ENCODE measurements at regions not wholly inside any gene's neighbourhood (a gene's known extent, or its start where the extent isn't known, plus 50 kb on each side); places are given as distances from the start of the nearest gene placed in this dataset.

DNA sequence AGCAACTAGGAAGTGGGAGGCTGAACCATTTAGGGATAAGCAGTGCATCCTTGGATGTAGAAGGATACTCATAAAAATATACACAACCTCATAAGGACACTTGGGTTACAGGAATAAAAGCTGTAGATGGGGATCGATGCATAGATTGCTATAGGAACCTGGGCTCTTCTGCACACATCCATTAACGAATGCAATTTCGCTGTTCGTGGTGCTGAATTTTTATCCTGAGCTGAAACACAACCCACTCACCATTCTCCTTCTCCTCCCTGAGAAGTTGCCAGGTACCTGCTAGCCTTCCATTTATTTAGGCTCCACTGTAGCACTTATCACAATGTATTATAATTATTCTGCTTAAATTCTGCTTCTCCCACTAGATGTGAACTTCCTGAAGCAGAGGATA lies 320.6 kb upstream of the BRINP1 start (continued):
- TF ChIP-seq, protein P1, sequence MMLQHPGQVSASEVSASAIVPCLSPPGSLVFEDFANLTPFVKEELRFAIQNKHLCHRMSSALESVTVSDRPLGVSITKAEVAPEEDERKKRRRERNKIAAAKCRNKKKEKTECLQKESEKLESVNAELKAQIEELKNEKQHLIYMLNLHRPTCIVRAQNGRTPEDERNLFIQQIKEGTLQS (CRISPR knock-in tag; conservative IDR thresholded peaks at IDR 0.05), result no peak
- no peak for TF ChIP-seq ZNF423 (CRISPR knock-in tag; IDR thresholded peaks at IDR 0.05)
- no peak for TF ChIP-seq MXD4 (CRISPR knock-in tag; IDR thresholded peaks at IDR 0.05; ENCODE audit: borderline replicate concordance)
- TF ChIP-seq, protein P2, sequence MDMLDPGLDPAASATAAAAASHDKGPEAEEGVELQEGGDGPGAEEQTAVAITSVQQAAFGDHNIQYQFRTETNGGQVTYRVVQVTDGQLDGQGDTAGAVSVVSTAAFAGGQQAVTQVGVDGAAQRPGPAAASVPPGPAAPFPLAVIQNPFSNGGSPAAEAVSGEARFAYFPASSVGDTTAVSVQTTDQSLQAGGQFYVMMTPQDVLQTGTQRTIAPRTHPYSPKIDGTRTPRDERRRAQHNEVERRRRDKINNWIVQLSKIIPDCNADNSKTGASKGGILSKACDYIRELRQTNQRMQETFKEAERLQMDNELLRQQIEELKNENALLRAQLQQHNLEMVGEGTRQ (CRISPR knock-in tag; IDR thresholded peaks at IDR 0.05), result no peak

DNA sequence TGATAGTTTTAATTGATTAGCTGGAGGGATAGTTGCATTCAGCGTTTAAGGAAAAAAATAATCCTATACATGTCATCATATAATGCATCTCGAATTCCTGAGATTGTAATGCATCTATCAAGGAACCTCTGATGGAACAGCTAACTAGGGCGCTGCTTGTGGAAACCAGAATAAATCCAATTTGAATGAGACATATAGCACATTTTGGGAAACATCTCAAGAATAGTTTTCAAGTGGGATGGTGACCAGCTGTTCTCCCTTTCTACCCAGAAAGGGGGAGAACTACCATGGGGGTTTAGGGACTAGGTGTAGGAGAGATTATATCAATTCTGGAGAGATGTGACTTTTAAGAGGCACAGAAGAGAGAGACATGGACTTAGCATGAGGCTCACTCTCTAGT lies 319.3 kb upstream of the BRINP1 start:
- Mint-ChIP-seq H3K36me3 (no peaks in the 10 kb centered on the region), H3K4me3 (no peak overlapping the region), H3K4me1 (peaks cover 3% of the 10 kb centered on the region; the same call in 1 of the 2 replicates), H3K27ac (no peak overlapping the region), H3K9me3 (no peaks in the 10 kb centered on the region), H3K27me3 (ENCODE audit: low read depth) (no peaks in the 10 kb centered on the region)
- ChIA-PET POLR2A (interaction anchor here (1.0 kb wide), 1 partner anchor 96 kb away, joined by 3 read pairs; no protein-coding TSS in a partner anchor), CTCF (no interaction called here)
- ATAC-seq (no peak), DNase-seq (ENCODE audit: low spot score) (no peak)
- TF ChIP-seq JAZF1 (CRISPR knock-in tag; IDR thresholded peaks at IDR 0.05) (no peak), ZBTB21 (CRISPR knock-in tag; IDR thresholded peaks at IDR 0.05; ENCODE audit: borderline replicate concordance) (no peak), SP1 (CRISPR knock-in tag; conservative IDR thresholded peaks at IDR 0.05) (no peak), RELA (CRISPR knock-in tag; IDR thresholded peaks at IDR 0.05; ENCODE audit: borderline replicate concordance) (no peak), ZNF263 (CRISPR knock-in tag; IDR thresholded peaks at IDR 0.05; ENCODE audit: low read depth) (no peak), GRHL2 (CRISPR knock-in tag; IDR thresholded peaks at IDR 0.05; ENCODE audit: insufficient replicate concordance, severe bottlenecking) (no peak), NR2C2 (CRISPR knock-in tag; IDR thresholded peaks at IDR 0.05) (no peak), FOXJ3 (CRISPR knock-in tag; IDR thresholded peaks at IDR 0.05; ENCODE audit: borderline replicate concordance) (no peak)
- TF ChIP-seq, protein P3, sequence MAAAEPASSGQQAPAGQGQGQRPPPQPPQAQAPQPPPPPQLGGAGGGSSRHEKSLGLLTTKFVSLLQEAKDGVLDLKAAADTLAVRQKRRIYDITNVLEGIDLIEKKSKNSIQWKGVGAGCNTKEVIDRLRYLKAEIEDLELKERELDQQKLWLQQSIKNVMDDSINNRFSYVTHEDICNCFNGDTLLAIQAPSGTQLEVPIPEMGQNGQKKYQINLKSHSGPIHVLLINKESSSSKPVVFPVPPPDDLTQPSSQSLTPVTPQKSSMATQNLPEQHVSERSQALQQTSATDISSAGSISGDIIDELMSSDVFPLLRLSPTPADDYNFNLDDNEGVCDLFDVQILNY (CRISPR knock-in tag; IDR thresholded peaks at IDR 0.05), result no peak

DNA sequence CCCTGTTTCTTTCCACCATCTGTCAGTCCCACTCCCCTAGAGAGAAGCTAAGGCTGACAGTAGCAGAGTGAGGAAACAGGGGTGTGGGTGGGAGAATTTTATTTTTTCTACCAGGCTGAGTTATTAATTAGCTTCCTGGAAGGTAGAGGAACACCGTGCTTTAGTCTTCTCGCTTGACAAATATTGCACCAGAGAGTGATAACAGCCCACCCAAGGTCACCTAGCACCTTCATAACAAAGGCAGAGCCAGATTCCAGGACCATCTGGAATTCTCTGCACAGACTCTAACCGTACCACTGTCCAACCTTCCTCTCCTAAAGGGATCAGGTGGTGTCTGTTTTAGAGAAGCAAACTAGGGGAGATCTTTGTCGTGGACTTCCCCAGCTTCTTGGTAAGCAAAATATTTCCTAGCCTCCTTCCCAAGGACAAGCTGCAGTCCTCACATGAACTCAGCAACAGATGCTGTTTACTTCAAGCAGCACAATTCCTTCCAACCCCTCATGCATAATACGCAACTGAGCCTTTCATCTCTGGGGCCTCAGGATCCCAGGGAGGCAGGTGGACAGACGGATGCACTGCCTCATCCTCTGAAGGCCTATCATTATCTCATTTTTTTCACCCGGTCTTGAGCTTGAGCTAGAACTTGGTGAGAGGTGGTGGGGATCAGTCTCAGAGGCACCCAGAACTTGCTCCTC lies 308.7 kb upstream of the BRINP1 start:
- no peaks in the 10 kb centered on the region; the same call in 1 of the 2 replicates for H3K27me3 Mint-ChIP-seq (ENCODE audit: low read depth)
- H3K36me3 Mint-ChIP-seq, result no peaks in the 10 kb centered on the region
- CTCF ChIA-PET, result no interaction called here
- ATAC-seq, result no peak
- no peaks in the 10 kb centered on the region for H3K9me3 Mint-ChIP-seq
- H3K4me1 Mint-ChIP-seq, result peaks cover 28% of the 10 kb centered on the region
- H3K27ac Mint-ChIP-seq, result no peak overlapping the region
- no peak overlapping the region for H3K4me3 Mint-ChIP-seq
- POLR2A ChIA-PET, result no interaction called here
- no peak for DNase-seq (ENCODE audit: low spot score)
- no peak for TF ChIP-seq ATF1 (CRISPR knock-in tag; IDR thresholded peaks at IDR 0.05)
- TF ChIP-seq ESRRA (CRISPR knock-in tag; IDR thresholded peaks at IDR 0.05; ENCODE audit: borderline replicate concordance), result no peak
- no peak for TF ChIP-seq AFF4 (CRISPR knock-in tag; IDR thresholded peaks at IDR 0.05; ENCODE audit: borderline replicate concordance)
- TF ChIP-seq MYBL2 (CRISPR knock-in tag; IDR thresholded peaks at IDR 0.05), result no peak
- no peak for TF ChIP-seq CREM (CRISPR knock-in tag; IDR thresholded peaks at IDR 0.05)
- no peak for TF ChIP-seq GRHL2 (CRISPR knock-in tag; IDR thresholded peaks at IDR 0.05; ENCODE audit: insufficient replicate concordance, severe bottlenecking)
- no peak for TF ChIP-seq JAZF1 (CRISPR knock-in tag; IDR thresholded peaks at IDR 0.05)
- TF ChIP-seq, protein P4, sequence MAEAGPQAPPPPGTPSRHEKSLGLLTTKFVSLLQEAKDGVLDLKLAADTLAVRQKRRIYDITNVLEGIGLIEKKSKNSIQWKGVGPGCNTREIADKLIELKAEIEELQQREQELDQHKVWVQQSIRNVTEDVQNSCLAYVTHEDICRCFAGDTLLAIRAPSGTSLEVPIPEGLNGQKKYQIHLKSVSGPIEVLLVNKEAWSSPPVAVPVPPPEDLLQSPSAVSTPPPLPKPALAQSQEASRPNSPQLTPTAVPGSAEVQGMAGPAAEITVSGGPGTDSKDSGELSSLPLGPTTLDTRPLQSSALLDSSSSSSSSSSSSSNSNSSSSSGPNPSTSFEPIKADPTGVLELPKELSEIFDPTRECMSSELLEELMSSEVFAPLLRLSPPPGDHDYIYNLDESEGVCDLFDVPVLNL (CRISPR knock-in tag; IDR thresholded peaks at IDR 0.05; ENCODE audit: borderline replicate concordance, low read depth), result no peak
- TF ChIP-seq, protein P2 (CRISPR knock-in tag; IDR thresholded peaks at IDR 0.05), result no peak
- no peak for TF ChIP-seq CBFB (CRISPR knock-in tag; IDR thresholded peaks at IDR 0.05; ENCODE audit: low read depth)
- no peak for TF ChIP-seq ZNF281 (CRISPR knock-in tag; IDR thresholded peaks at IDR 0.05)
- no peak for TF ChIP-seq SMAD4 (CRISPR knock-in tag; IDR thresholded peaks at IDR 0.05)
